HCT116 (cell line): ENCODE measurements at regions not wholly inside any gene's neighbourhood (a gene's known extent, or its start where the extent isn't known, plus 50 kb on each side); places are given as distances from the start of the nearest gene placed in this dataset.

Experiments used
- ATAC-seq: fragments of 200-7000 bp; cut with Tn5 transposase; 2 replicates; pipeline ENCODE4 v1.9.1; 2020; ENCODE audit warnings: mild to moderate bottlenecking, moderate library complexity
- BruUV-seq: library from RNA; stranded (reverse); fragments of 400-500 nt; replicated peaks from 2 replicates; lab custom pipeline; 2021; lab: Mats Ljungman, UMichigan
- CTCF ChIA-PET: fragments of 300-600 bp; sonication (Branson Sonifier 250); formaldehyde crosslinking; loops from one replicate; lab custom pipeline; 2021; ENCODE audit warnings: antibody characterized with exemption; lab: Charles Lee
- POLR2A ChIA-PET: fragments of 300-600, 350-600 bp; sonication (Branson Sonifier 250); formaldehyde crosslinking; loops from one replicate; lab custom pipeline; 2021; ENCODE audit warnings: antibody characterized with exemption; lab: Charles Lee
- RAD21 ChIA-PET, 2 experiments: fragments of 300-600 bp; sonication (Branson Sonifier 250); formaldehyde crosslinking; loops; one replicate each; lab custom pipeline; 2023; ENCODE audit warnings: low total read pairs in 2 of 2; ENCODE audit not compliant: uncharacterized antibody in 2 of 2, unreplicated experiment in 2 of 2, low non-redundant PET in 1 of 2; lab: Charles Lee
- DNase-seq: peaks from one replicate; pipeline ENCODE4 v3.0.0-alpha.2; 2010; ENCODE audit warnings: low read depth, low spot score
- H2AFZ ChIP-seq: fragments of 200-600 bp; shearing (Covaris generic), sonication (generic); 2 replicates; pipeline ENCODE4 v1.6.1; 2017; ENCODE audit warnings: low read depth, mixed run types, mixed read lengths, antibody characterized with exemption, low read length; ENCODE audit not compliant: poor library complexity, severe bottlenecking
- H3K27ac ChIP-seq: 2 replicates; pipeline ENCODE4 v1.5.1; 2012; ENCODE audit warnings: low read depth, low read length
- H3K27me3 ChIP-seq: fragments of 200-600 bp; sonication (generic); 2 replicates; pipeline ENCODE4 v1.6.1; 2016; ENCODE audit warnings: mixed run types, low read length, mixed read lengths; ENCODE audit not compliant: insufficient read depth
- H3K36me3 ChIP-seq, 2 experiments: fragments of 200-500 bp in 1 of 2; fragments of 200-600 bp in 1 of 2; sonication (Bioruptor generic) in 1 of 2; sonication (generic) in 1 of 2; 2 replicates each; pipeline versions ENCODE4 v1.5.1 to v1.6.1; 2014 to 2016; ENCODE audit warnings: low read length in 2 of 2, inconsistent platforms in 1 of 2, mixed read lengths in 1 of 2, mixed run types in 1 of 2; ENCODE audit not compliant: insufficient read depth in 2 of 2, control insufficient read depth in 1 of 2
- H3K4me1 ChIP-seq, 2 experiments: fragments of 200-600 bp in 1 of 2; sonication (generic) in 1 of 2; 2 replicates each; pipeline versions ENCODE4 v1.5.1 to v1.6.1; 2012 to 2017; ENCODE audit warnings: low read length in 2 of 2, inconsistent platforms in 1 of 2, mild to moderate bottlenecking in 1 of 2, mixed read lengths in 1 of 2, mixed run types in 1 of 2, moderate library complexity in 1 of 2; ENCODE audit not compliant: insufficient read depth in 2 of 2, control insufficient read depth in 1 of 2
- H3K4me2 ChIP-seq: fragments of 200-600 bp; sonication (generic); 2 replicates; pipeline ENCODE4 v1.6.1; 2017; ENCODE audit warnings: mixed run types, low read length, mixed read lengths
- H3K4me3 ChIP-seq, 2 experiments: fragments of 200-600 bp in 1 of 2; sonication (generic) in 1 of 2; replicated peaks in 1 of 2; 2 replicates each; pipeline ENCODE4 v1.5.1; 2011 to 2016; ENCODE audit warnings: low read length in 2 of 2, control low read depth in 1 of 2, low read depth in 1 of 2, mild to moderate bottlenecking in 1 of 2, mixed read lengths in 1 of 2, mixed run types in 1 of 2
- H3K79me2 ChIP-seq: fragments of 200-600 bp; sonication (generic); 2 replicates; pipeline ENCODE4 v1.6.1; 2017; ENCODE audit warnings: mild to moderate bottlenecking, mixed run types, low read length, moderate library complexity, mixed read lengths; ENCODE audit not compliant: insufficient read depth
- H3K9ac ChIP-seq: fragments of 200-600 bp; sonication (generic); 2 replicates; pipeline ENCODE4 v1.6.1; 2016; ENCODE audit warnings: low read length, mixed read lengths
- H3K9me2 ChIP-seq: fragments of 200-600 bp; sonication (generic), shearing (Covaris generic); 2 replicates; pipeline ENCODE4 v1.6.1; 2017; ENCODE audit warnings: mixed run types, mild to moderate bottlenecking, moderate library complexity; ENCODE audit not compliant: insufficient read depth
- H3K9me3 ChIP-seq, 2 experiments: fragments of 200-500 bp in 1 of 2; fragments of 200-600 bp in 1 of 2; sonication (Bioruptor generic) in 1 of 2; sonication (generic) in 1 of 2; 2 replicates each; pipeline ENCODE4 v1.6.1; 2014 to 2017; ENCODE audit warnings: low read length in 2 of 2, mixed read lengths in 2 of 2, inconsistent platforms in 1 of 2, low read depth in 1 of 2, mild to moderate bottlenecking in 1 of 2, mixed run types in 1 of 2, moderate library complexity in 1 of 2; ENCODE audit not compliant: control insufficient read depth in 1 of 2, insufficient read depth in 1 of 2
- H4K20me1 ChIP-seq: fragments of 200-600 bp; sonication (generic), shearing (Covaris generic); 2 replicates; pipeline ENCODE4 v1.6.1; 2017; ENCODE audit warnings: mixed run types, mild to moderate bottlenecking, moderate library complexity; ENCODE audit not compliant: insufficient read depth
- CBX3 ChIP-seq: IDR thresholded peaks from 2 replicates; pipeline ENCODE4 v1.6.1; 2012; ENCODE audit warnings: low read depth
- CEBPB ChIP-seq: IDR thresholded peaks from 2 replicates; pipeline ENCODE4 v1.6.1; 2012; ENCODE audit warnings: low read depth
- EGR1 ChIP-seq: IDR thresholded peaks from 2 replicates; pipeline ENCODE4 v1.6.1; 2012; ENCODE audit warnings: low read depth
- EZH2phosphoT487 ChIP-seq: fragments of 200-600 bp; IDR thresholded peaks from 2 replicates; pipeline ENCODE4 v1.6.1; 2018; ENCODE audit warnings: antibody characterized with exemption, borderline replicate concordance
- MAX ChIP-seq: IDR thresholded peaks from 2 replicates; pipeline ENCODE4 v1.6.1; 2012
- POLR2A ChIP-seq: IDR thresholded peaks from 2 replicates; pipeline ENCODE4 v1.7.0; 2011; ENCODE audit warnings: borderline replicate concordance; ENCODE audit not compliant: insufficient read depth, insufficient read length; ENCODE audit errors: extremely low read depth
- POLR2AphosphoS5 ChIP-seq: IDR thresholded peaks from 2 replicates; pipeline ENCODE4 v1.6.1; 2011; ENCODE audit warnings: mild to moderate bottlenecking, low read depth, low read length, moderate library complexity
- RAD21 ChIP-seq: IDR thresholded peaks from 2 replicates; pipeline ENCODE4 v1.6.1; 2012; ENCODE audit warnings: low read depth, mild to moderate bottlenecking
- REST ChIP-seq: IDR thresholded peaks from 2 replicates; pipeline ENCODE4 v1.6.1; 2012; ENCODE audit warnings: low read depth
- SIN3A ChIP-seq: IDR thresholded peaks from 2 replicates; pipeline ENCODE4 v1.6.1; 2012; ENCODE audit warnings: low read depth
- SP1 ChIP-seq: IDR thresholded peaks from 2 replicates; pipeline ENCODE4 v1.6.1; 2012; ENCODE audit warnings: low read depth
- TCF7L2 ChIP-seq: IDR thresholded peaks from 2 replicates; pipeline ENCODE4 v1.7.0; 2011; ENCODE audit warnings: borderline replicate concordance, inconsistent platforms; ENCODE audit not compliant: insufficient read depth, insufficient read length; ENCODE audit errors: extremely low read depth
- YY1 ChIP-seq: IDR thresholded peaks from 2 replicates; pipeline ENCODE4 v1.6.1; 2011; ENCODE audit warnings: low read length, low read depth, moderate library complexity, mild to moderate bottlenecking; ENCODE audit not compliant: insufficient replicate concordance; ENCODE audit errors: extremely low read depth
- ZBTB33 ChIP-seq: IDR thresholded peaks from 2 replicates; pipeline ENCODE4 v1.6.1; 2011; ENCODE audit warnings: mild to moderate bottlenecking, low read length, moderate library complexity; ENCODE audit not compliant: insufficient replicate concordance; ENCODE audit errors: extremely low read depth
- ZFX ChIP-seq: fragments of 450-650 bp; IDR thresholded peaks from 2 replicates; pipeline ENCODE4 v1.6.1; 2017
- ZNF274 ChIP-seq: fragments of 200-500 bp; sonication (Bioruptor generic); IDR thresholded peaks from 2 replicates; pipeline ENCODE4 v1.6.1; 2014; ENCODE audit warnings: mild to moderate bottlenecking, low read depth, low read length, inconsistent platforms
- intact Hi-C: fragments of 100-400 bp; cut with micrococcal nuclease; formaldehyde crosslinking; loops from 2 replicates; pipeline ENCODE4 v1.10.0; 2022

- Histone ChIP-seq H3K27me3 (no peaks in the 10 kb centered on the region), H3K4me2 (no peak overlapping the region), H3K9me2 (no peaks in the 10 kb centered on the region), H3K27ac (no peak overlapping the region), H3K4me1 (no peaks in the 10 kb centered on the region), H2AFZ (no peak overlapping the region), H3K9ac (no peak overlapping the region), H3K36me3 (no peaks in the 10 kb centered on the region), H3K4me3 (no peak overlapping the region), H3K9me3 (no peaks in the 10 kb centered on the region), H3K79me2 (no peaks in the 10 kb centered on the region), H4K20me1 (no peaks in the 10 kb centered on the region)
- RAD21 ChIA-PET: no interaction called here
- no peak for ATAC-seq
- BruUV-seq: no TSS peak
- intact Hi-C loops: no loop called here
- POLR2A ChIA-PET: no interaction called here
- TF ChIP-seq SP1 (no peak), POLR2AphosphoS5 (no peak), SIN3A (no peak), TCF7L2 (no peak), RAD21 (no peak), ZNF274 (no peak), CEBPB (no peak)
- CTCF ChIA-PET: no interaction called here
- no peak for DNase-seq
Measured at GRCh38 chr17:70655176-70655958, 486.0 kb downstream of the KCNJ2 start.

GRCh38 chr17:70658317-70658716, 489.0 kb downstream of the KCNJ2 start:
- intact Hi-C loops: no loop called here
- no peaks in the 10 kb centered on the region for H3K27me3 ChIP-seq
- H3K4me3 ChIP-seq: no peak overlapping the region
- H3K27ac ChIP-seq: no peak overlapping the region
- DNase-seq: no peak
- no peak overlapping the region for H3K9ac ChIP-seq
- POLR2A ChIA-PET: no interaction called here
- CTCF ChIA-PET: no interaction called here
- no peaks in the 10 kb centered on the region for H3K4me1 ChIP-seq
- H4K20me1 ChIP-seq: no peaks in the 10 kb centered on the region
- BruUV-seq: no TSS peak
- no peaks in the 10 kb centered on the region for H3K9me3 ChIP-seq
- H3K9me2 ChIP-seq: no peaks in the 10 kb centered on the region
- ATAC-seq: no peak
- H3K4me2 ChIP-seq: no peak overlapping the region
- RAD21 ChIA-PET: no interaction called here
- no peaks in the 10 kb centered on the region for H3K79me2 ChIP-seq
- no peak overlapping the region for H2AFZ ChIP-seq
- no peaks in the 10 kb centered on the region for H3K36me3 ChIP-seq
- no peak for TF ChIP-seq SIN3A
- TF ChIP-seq ZBTB33: no peak
- TF ChIP-seq REST: no peak
- no peak for TF ChIP-seq YY1
- TF ChIP-seq SP1: no peak
- TF ChIP-seq POLR2A: no peak
- TF ChIP-seq EZH2phosphoT487: no peak
- no peak for TF ChIP-seq ZFX
- no peak for TF ChIP-seq CBX3
- TF ChIP-seq MAX: no peak
- TF ChIP-seq EGR1: no peak
